ENCODE measurements at regions not wholly inside any gene's neighbourhood (a gene's known extent, or its start where the extent isn't known, plus 50 kb on each side); places are given as distances from the start of the nearest gene placed in this dataset.

GRCh38 chr4:14592950-14593349, 409.3 kb upstream of the CPEB2 start:
- Histone ChIP-seq H3K4me1 (ENCODE audit: control insufficient read depth in 2 of 3, insufficient read depth in 2 of 3, low read depth in 1 of 3, low read length in 3 of 3) (no peaks in the 10 kb centered on the region), H3K9ac (ENCODE audit: low read length in 3 of 3) (no peak overlapping the region), H3K27me3 (ENCODE audit: control insufficient read depth, insufficient read depth, low read length) (no peaks in the 10 kb centered on the region), H3K4me3 (ENCODE audit: low read length in 3 of 3) (no peak overlapping the region), H3K36me3 (ENCODE audit: control insufficient read depth in 2 of 3, insufficient read depth in 3 of 3, low read length in 3 of 3) (no peaks in the 10 kb centered on the region), H3K9me3 (ENCODE audit: control insufficient read depth in 2 of 3, insufficient read depth in 1 of 3, low read length in 3 of 3) (no peaks in the 10 kb centered on the region), H3K27ac (ENCODE audit: low read depth in 2 of 2, low read length in 2 of 2) (no peak overlapping the region)
- DNase-seq (no peak), FAIRE-seq (no peak)
- TF ChIP-seq CTCF (IDR thresholded peaks at IDR 0.05; ENCODE audit: borderline replicate concordance, extremely low read depth, insufficient read depth) = no peak
- intact Hi-C loops (cut with DNase I) = no loop called here

GRCh38 chr4:14596028-14596427, 406.3 kb upstream of the CPEB2 start:
- no peaks in the 10 kb centered on the region for H3K27me3 ChIP-seq (ENCODE audit: control insufficient read depth, insufficient read depth, low read length)
- no peak for FAIRE-seq
- H3K9me3 ChIP-seq (ENCODE audit: control insufficient read depth in 2 of 3, insufficient read depth in 1 of 3, low read length in 3 of 3) = no peaks in the 10 kb centered on the region

GRCh38 chr4:14596437-14596836, 405.8 kb upstream of the CPEB2 start:
- Histone ChIP-seq H3K9me3 (ENCODE audit: control insufficient read depth in 2 of 3, insufficient read depth in 1 of 3, low read length in 3 of 3) (no peaks in the 10 kb centered on the region), H3K27ac (ENCODE audit: low read depth in 2 of 2, low read length in 2 of 2) (no peak overlapping the region), H3K4me1 (ENCODE audit: control insufficient read depth in 2 of 3, insufficient read depth in 2 of 3, low read depth in 1 of 3, low read length in 3 of 3) (no peaks in the 10 kb centered on the region), H3K9ac (ENCODE audit: low read length in 3 of 3) (no peak overlapping the region), H3K36me3 (ENCODE audit: control insufficient read depth in 2 of 3, insufficient read depth in 3 of 3, low read length in 3 of 3) (no peaks in the 10 kb centered on the region), H3K4me3 (ENCODE audit: low read length in 3 of 3) (no peak overlapping the region), H3K27me3 (ENCODE audit: control insufficient read depth, insufficient read depth, low read length) (no peaks in the 10 kb centered on the region)
- TF ChIP-seq CTCF (IDR thresholded peaks at IDR 0.05; ENCODE audit: borderline replicate concordance, extremely low read depth, insufficient read depth) = no peak
- DNase-seq = no peak
- no peak for FAIRE-seq
- intact Hi-C loops (cut with DNase I) = no loop called here

More at GRCh38 chr4:14596028-14596427, 406.3 kb upstream of the CPEB2 start:
- no peak for TF ChIP-seq CTCF (IDR thresholded peaks at IDR 0.05; ENCODE audit: borderline replicate concordance, extremely low read depth, insufficient read depth)
- Histone ChIP-seq H3K4me3 (ENCODE audit: low read length in 3 of 3) (no peak overlapping the region), H3K27ac (ENCODE audit: low read depth in 2 of 2, low read length in 2 of 2) (no peak overlapping the region), H3K4me1 (ENCODE audit: control insufficient read depth in 2 of 3, insufficient read depth in 2 of 3, low read depth in 1 of 3, low read length in 3 of 3) (no peaks in the 10 kb centered on the region), H3K36me3 (ENCODE audit: control insufficient read depth in 2 of 3, insufficient read depth in 3 of 3, low read length in 3 of 3) (no peaks in the 10 kb centered on the region), H3K9ac (ENCODE audit: low read length in 3 of 3) (no peak overlapping the region)
- intact Hi-C loops (cut with DNase I) = no loop called here
- no peak for DNase-seq

GRCh38 chr4:14596904-14597303, 405.4 kb upstream of the CPEB2 start:
- H3K27ac ChIP-seq (ENCODE audit: low read depth in 2 of 2, low read length in 2 of 2) = no peak overlapping the region
- no peaks in the 10 kb centered on the region for H3K27me3 ChIP-seq (ENCODE audit: control insufficient read depth, insufficient read depth, low read length)
- H3K4me3 ChIP-seq (ENCODE audit: low read length in 3 of 3) = no peak overlapping the region
- no peaks in the 10 kb centered on the region for H3K9me3 ChIP-seq (ENCODE audit: control insufficient read depth in 2 of 3, insufficient read depth in 1 of 3, low read length in 3 of 3)
- intact Hi-C loops (cut with DNase I) = no loop called here
- no peaks in the 10 kb centered on the region for H3K4me1 ChIP-seq (ENCODE audit: control insufficient read depth in 2 of 3, insufficient read depth in 2 of 3, low read depth in 1 of 3, low read length in 3 of 3)
- no peak for DNase-seq
- no peaks in the 10 kb centered on the region for H3K36me3 ChIP-seq (ENCODE audit: control insufficient read depth in 2 of 3, insufficient read depth in 3 of 3, low read length in 3 of 3)
- no peak for TF ChIP-seq CTCF (IDR thresholded peaks at IDR 0.05; ENCODE audit: borderline replicate concordance, extremely low read depth, insufficient read depth)
- H3K9ac ChIP-seq (ENCODE audit: low read length in 3 of 3) = no peak overlapping the region
- no peak for FAIRE-seq
